Activated naive CD4-positive, alpha-beta T cell treated with anti-CD3 and anti-CD28 coated beads, Interleukin-2, amount 50 U/mL, for 24 hours (primary cell): ENCODE measurements at regions not wholly inside any gene's neighbourhood (a gene's known extent, or its start where the extent isn't known, plus 50 kb on each side); places are given as distances from the start of the nearest gene placed in this dataset.

Experiments
- H3K27ac Mint-ChIP-seq: one replicate; pipeline ENCODE4 v1.8.0; 2021; ENCODE audit warnings: mild to moderate bottlenecking, mixed read lengths
- H3K27me3 Mint-ChIP-seq: one replicate; pipeline ENCODE4 v1.8.0; 2021; ENCODE audit warnings: mixed read lengths
- H3K36me3 Mint-ChIP-seq: one replicate; pipeline ENCODE4 v1.8.0; 2021; ENCODE audit warnings: mixed read lengths
- H3K4me1 Mint-ChIP-seq: one replicate; pipeline ENCODE4 v1.8.0; 2021; ENCODE audit warnings: mixed read lengths
- H3K4me3 Mint-ChIP-seq: one replicate; pipeline ENCODE4 v1.8.0; 2021; ENCODE audit warnings: mild to moderate bottlenecking, mixed read lengths
- H3K9me3 Mint-ChIP-seq: one replicate; pipeline ENCODE4 v1.8.0; 2021; ENCODE audit warnings: mixed read lengths

GRCh38 chr14:96632363-96632758 is 130.2 kb downstream of the PAPOLA start:
- H3K9me3 Mint-ChIP-seq, result no peaks in the 10 kb centered on the region
- H3K36me3 Mint-ChIP-seq, result no peaks in the 10 kb centered on the region
- H3K27ac Mint-ChIP-seq, result no peak overlapping the region
- no peak overlapping the region for H3K4me3 Mint-ChIP-seq
- H3K27me3 Mint-ChIP-seq, result no peaks in the 10 kb centered on the region
- no peaks in the 10 kb centered on the region for H3K4me1 Mint-ChIP-seq

- Mint-ChIP-seq H3K4me1 (no peaks in the 10 kb centered on the region), H3K36me3 (no peaks in the 10 kb centered on the region), H3K9me3 (no peaks in the 10 kb centered on the region), H3K4me3 (no peak overlapping the region), H3K27me3 (no peaks in the 10 kb centered on the region), H3K27ac (no peak overlapping the region)
Measured at GRCh38 chr14:96633096-96633495, 130.9 kb downstream of the PAPOLA start.

GRCh38 chr14:96634481-96634880 is 132.3 kb downstream of the PAPOLA start:
- no peak overlapping the region for H3K4me3 Mint-ChIP-seq
- no peaks in the 10 kb centered on the region for H3K9me3 Mint-ChIP-seq
- no peaks in the 10 kb centered on the region for H3K36me3 Mint-ChIP-seq
- no peaks in the 10 kb centered on the region for H3K27me3 Mint-ChIP-seq
- H3K4me1 Mint-ChIP-seq, result no peaks in the 10 kb centered on the region
- no peak overlapping the region for H3K27ac Mint-ChIP-seq

- Mint-ChIP-seq H3K27ac (no peak overlapping the region), H3K36me3 (no peaks in the 10 kb centered on the region), H3K4me3 (no peak overlapping the region), H3K9me3 (no peaks in the 10 kb centered on the region), H3K4me1 (no peaks in the 10 kb centered on the region), H3K27me3 (no peaks in the 10 kb centered on the region)
Measured at GRCh38 chr14:96634896-96635295, 132.7 kb downstream of the PAPOLA start.

GRCh38 chr14:96635850-96636249 is 133.7 kb downstream of the PAPOLA start:
- H3K36me3 Mint-ChIP-seq, result no peaks in the 10 kb centered on the region
- no peaks in the 10 kb centered on the region for H3K4me1 Mint-ChIP-seq
- H3K9me3 Mint-ChIP-seq, result no peaks in the 10 kb centered on the region
- no peak overlapping the region for H3K4me3 Mint-ChIP-seq
- no peak overlapping the region for H3K27ac Mint-ChIP-seq
- H3K27me3 Mint-ChIP-seq, result no peaks in the 10 kb centered on the region

GRCh38 chr14:96637521-96637920 is 135.3 kb downstream of the PAPOLA start:
- Mint-ChIP-seq H3K9me3 (no peaks in the 10 kb centered on the region), H3K27me3 (no peaks in the 10 kb centered on the region), H3K36me3 (no peaks in the 10 kb centered on the region), H3K4me1 (no peaks in the 10 kb centered on the region), H3K4me3 (no peak overlapping the region), H3K27ac (no peak overlapping the region)

- no peaks in the 10 kb centered on the region for H3K27me3 Mint-ChIP-seq
- no peaks in the 10 kb centered on the region for H3K4me1 Mint-ChIP-seq
- H3K9me3 Mint-ChIP-seq, result no peaks in the 10 kb centered on the region
- no peak overlapping the region for H3K4me3 Mint-ChIP-seq
- no peak overlapping the region for H3K27ac Mint-ChIP-seq
- no peaks in the 10 kb centered on the region for H3K36me3 Mint-ChIP-seq
Measured at GRCh38 chr14:96638041-96638855, 136.1 kb downstream of the PAPOLA start.

GRCh38 chr14:96639550-96639949 is 137.4 kb downstream of the PAPOLA start:
- no peaks in the 10 kb centered on the region for H3K36me3 Mint-ChIP-seq
- no peaks in the 10 kb centered on the region for H3K9me3 Mint-ChIP-seq
- no peak overlapping the region for H3K4me3 Mint-ChIP-seq
- no peaks in the 10 kb centered on the region for H3K4me1 Mint-ChIP-seq
- H3K27me3 Mint-ChIP-seq, result no peaks in the 10 kb centered on the region
- no peak overlapping the region for H3K27ac Mint-ChIP-seq

- peaks cover 2% of the 10 kb centered on the region for H3K36me3 Mint-ChIP-seq
- H3K9me3 Mint-ChIP-seq, result peaks cover 16% of the 10 kb centered on the region
- no peaks in the 10 kb centered on the region for H3K4me1 Mint-ChIP-seq
- H3K27me3 Mint-ChIP-seq, result peaks cover 3% of the 10 kb centered on the region
- no peak overlapping the region for H3K4me3 Mint-ChIP-seq
- no peak overlapping the region for H3K27ac Mint-ChIP-seq
Measured at GRCh38 chr14:96648506-96649326, 146.5 kb downstream of the PAPOLA start.

GRCh38 chr14:96649327-96649601 is 147.1 kb downstream of the PAPOLA start:
- Mint-ChIP-seq H3K27me3 (peaks cover 3% of the 10 kb centered on the region), H3K4me3 (no peak overlapping the region), H3K9me3 (peaks cover 16% of the 10 kb centered on the region), H3K36me3 (peaks cover 2% of the 10 kb centered on the region), H3K27ac (no peak overlapping the region), H3K4me1 (no peaks in the 10 kb centered on the region)

- Mint-ChIP-seq H3K27me3 (peaks cover 3% of the 10 kb centered on the region), H3K27ac (no peak overlapping the region), H3K4me1 (no peaks in the 10 kb centered on the region), H3K9me3 (peaks cover 8% of the 10 kb centered on the region), H3K4me3 (no peak overlapping the region), H3K36me3 (no peaks in the 10 kb centered on the region)
Measured at GRCh38 chr14:96653597-96653996, 143.6 kb upstream of the VRK1 start.

- Mint-ChIP-seq H3K9me3 (peaks cover 8% of the 10 kb centered on the region), H3K4me1 (no peaks in the 10 kb centered on the region), H3K27ac (no peak overlapping the region), H3K36me3 (peaks cover 1% of the 10 kb centered on the region), H3K27me3 (peaks cover 21% of the 10 kb centered on the region), H3K4me3 (no peak overlapping the region)
Measured at GRCh38 chr14:96658611-96659010, 138.6 kb upstream of the VRK1 start.

GRCh38 chr14:96660123-96660522 is 137.1 kb upstream of the VRK1 start:
- peaks cover 8% of the 10 kb centered on the region for H3K9me3 Mint-ChIP-seq
- H3K4me3 Mint-ChIP-seq, result no peak overlapping the region
- peaks cover 25% of the 10 kb centered on the region for H3K27me3 Mint-ChIP-seq
- no peaks in the 10 kb centered on the region for H3K4me1 Mint-ChIP-seq
- H3K36me3 Mint-ChIP-seq, result peaks cover 1% of the 10 kb centered on the region
- H3K27ac Mint-ChIP-seq, result no peak overlapping the region

GRCh38 chr14:96660667-96661066 is 136.5 kb upstream of the VRK1 start:
- H3K27ac Mint-ChIP-seq, result no peak overlapping the region
- no peak overlapping the region for H3K4me3 Mint-ChIP-seq
- H3K27me3 Mint-ChIP-seq, result peaks cover 25% of the 10 kb centered on the region
- H3K36me3 Mint-ChIP-seq, result peaks cover 1% of the 10 kb centered on the region
- peaks cover 8% of the 10 kb centered on the region for H3K9me3 Mint-ChIP-seq
- no peaks in the 10 kb centered on the region for H3K4me1 Mint-ChIP-seq

- Mint-ChIP-seq H3K4me3 (no peak overlapping the region), H3K27ac (no peak overlapping the region), H3K27me3 (peaks cover 27% of the 10 kb centered on the region), H3K36me3 (peaks cover 1% of the 10 kb centered on the region), H3K9me3 (peaks cover 5% of the 10 kb centered on the region), H3K4me1 (no peaks in the 10 kb centered on the region)
Measured at GRCh38 chr14:96661244-96661969, 135.8 kb upstream of the VRK1 start.
